ENCODE measurements at regions not wholly inside any gene's neighbourhood (a gene's known extent, or its start where the extent isn't known, plus 50 kb on each side); places are given as distances from the start of the nearest gene placed in this dataset.

DNA sequence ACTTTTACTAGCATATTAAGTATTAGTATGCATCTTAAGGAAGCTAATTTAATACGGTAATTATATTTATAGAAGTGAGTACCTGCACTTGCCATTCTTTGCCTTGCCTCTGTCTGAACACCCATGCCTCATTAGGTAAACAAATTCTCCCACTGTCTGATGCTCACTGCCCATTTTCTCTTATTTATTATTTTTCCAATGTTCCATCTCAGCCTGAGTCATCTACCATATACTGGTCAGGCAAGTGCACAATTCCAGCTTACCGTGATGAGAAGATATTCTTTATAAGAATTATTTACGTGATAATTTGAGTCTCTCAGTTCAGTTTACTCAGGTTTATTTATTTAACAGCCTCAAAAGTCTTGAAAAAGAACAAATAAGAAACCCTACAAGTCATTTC, 619.2 kb upstream of the EYS start:
- no peak overlapping the region for H3K27ac ChIP-seq (ENCODE audit: low read length)
- H3K36me3 ChIP-seq (ENCODE audit: insufficient read depth, low read length) = no peaks in the 10 kb centered on the region
- ATAC-seq (ENCODE audit: insufficient read depth, low read depth) (no peak), DNase-seq (no peak)
- no peaks in the 10 kb centered on the region for H3K9me3 ChIP-seq (ENCODE audit: insufficient read depth, low read length, severe bottlenecking)
- no peaks in the 10 kb centered on the region for H3K79me2 ChIP-seq (ENCODE audit: insufficient read depth, low read length)
- no peak overlapping the region for H3K4me3 ChIP-seq (ENCODE audit: low read depth in 1 of 2, low read length in 2 of 2)
- no peak overlapping the region for H2AFZ ChIP-seq (ENCODE audit: low read depth, low read length)
- no peaks in the 10 kb centered on the region for H4K20me1 ChIP-seq (ENCODE audit: insufficient read depth, low read length)
- no peak overlapping the region for H3K9ac ChIP-seq (ENCODE audit: low read depth, low read length)
- no peaks in the 10 kb centered on the region for H3K27me3 ChIP-seq (ENCODE audit: insufficient read depth, low read length, poor library complexity)
- no peaks in the 10 kb centered on the region for H3K4me1 ChIP-seq (ENCODE audit: insufficient read depth, low read length)
- H3K4me2 ChIP-seq (ENCODE audit: insufficient read depth, low read length) = no peak overlapping the region
- TF ChIP-seq, protein P1, sequence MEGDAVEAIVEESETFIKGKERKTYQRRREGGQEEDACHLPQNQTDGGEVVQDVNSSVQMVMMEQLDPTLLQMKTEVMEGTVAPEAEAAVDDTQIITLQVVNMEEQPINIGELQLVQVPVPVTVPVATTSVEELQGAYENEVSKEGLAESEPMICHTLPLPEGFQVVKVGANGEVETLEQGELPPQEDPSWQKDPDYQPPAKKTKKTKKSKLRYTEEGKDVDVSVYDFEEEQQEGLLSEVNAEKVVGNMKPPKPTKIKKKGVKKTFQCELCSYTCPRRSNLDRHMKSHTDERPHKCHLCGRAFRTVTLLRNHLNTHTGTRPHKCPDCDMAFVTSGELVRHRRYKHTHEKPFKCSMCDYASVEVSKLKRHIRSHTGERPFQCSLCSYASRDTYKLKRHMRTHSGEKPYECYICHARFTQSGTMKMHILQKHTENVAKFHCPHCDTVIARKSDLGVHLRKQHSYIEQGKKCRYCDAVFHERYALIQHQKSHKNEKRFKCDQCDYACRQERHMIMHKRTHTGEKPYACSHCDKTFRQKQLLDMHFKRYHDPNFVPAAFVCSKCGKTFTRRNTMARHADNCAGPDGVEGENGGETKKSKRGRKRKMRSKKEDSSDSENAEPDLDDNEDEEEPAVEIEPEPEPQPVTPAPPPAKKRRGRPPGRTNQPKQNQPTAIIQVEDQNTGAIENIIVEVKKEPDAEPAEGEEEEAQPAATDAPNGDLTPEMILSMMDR (IDR thresholded peaks at IDR 0.05; ENCODE audit: borderline replicate concordance, extremely low read depth, low read length, poor library complexity, severe bottlenecking) = no peak
- no peak for TF ChIP-seq EZH2 (IDR thresholded peaks at IDR 0.05; ENCODE audit: borderline replicate concordance, low read depth, low read length, severe bottlenecking)

DNA sequence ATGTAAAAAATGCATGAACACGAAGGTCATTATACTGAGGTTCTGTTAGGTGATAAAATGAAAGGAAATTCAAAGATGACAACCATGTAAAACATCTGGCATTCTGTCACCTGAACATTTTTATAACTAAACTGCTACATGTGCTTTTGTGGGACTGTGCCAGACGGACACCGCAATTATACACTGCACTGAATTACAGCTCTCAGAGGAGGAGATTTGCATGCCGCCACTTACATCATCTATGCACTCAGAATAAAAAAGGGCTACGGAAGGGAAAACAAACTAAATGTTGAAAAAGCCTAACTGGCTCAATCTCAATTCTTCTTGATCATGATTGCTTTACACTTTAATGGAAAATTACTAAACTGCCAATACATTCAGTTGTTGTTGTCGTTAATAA, 614.0 kb upstream of the EYS start:
- Histone ChIP-seq H3K79me2 (ENCODE audit: insufficient read depth, low read length) (no peaks in the 10 kb centered on the region), H3K4me2 (ENCODE audit: insufficient read depth, low read length) (no peak overlapping the region), H4K20me1 (ENCODE audit: insufficient read depth, low read length) (no peaks in the 10 kb centered on the region), H3K27me3 (ENCODE audit: insufficient read depth, low read length, poor library complexity) (no peaks in the 10 kb centered on the region), H3K4me1 (ENCODE audit: insufficient read depth, low read length) (no peaks in the 10 kb centered on the region), H3K27ac (ENCODE audit: low read length) (no peak overlapping the region), H2AFZ (ENCODE audit: low read depth, low read length) (no peak overlapping the region), H3K36me3 (ENCODE audit: insufficient read depth, low read length) (no peaks in the 10 kb centered on the region), H3K9me3 (ENCODE audit: insufficient read depth, low read length, severe bottlenecking) (no peaks in the 10 kb centered on the region), H3K4me3 (ENCODE audit: low read depth in 1 of 2, low read length in 2 of 2) (no peak overlapping the region), H3K9ac (ENCODE audit: low read depth, low read length) (no peak overlapping the region)
- DNase-seq (no peak), ATAC-seq (ENCODE audit: insufficient read depth, low read depth) (no peak)
- TF ChIP-seq EZH2 (IDR thresholded peaks at IDR 0.05; ENCODE audit: borderline replicate concordance, low read depth, low read length, severe bottlenecking) = no peak
- TF ChIP-seq, protein P1 (IDR thresholded peaks at IDR 0.05; ENCODE audit: borderline replicate concordance, extremely low read depth, low read length, poor library complexity, severe bottlenecking) = no peak

DNA sequence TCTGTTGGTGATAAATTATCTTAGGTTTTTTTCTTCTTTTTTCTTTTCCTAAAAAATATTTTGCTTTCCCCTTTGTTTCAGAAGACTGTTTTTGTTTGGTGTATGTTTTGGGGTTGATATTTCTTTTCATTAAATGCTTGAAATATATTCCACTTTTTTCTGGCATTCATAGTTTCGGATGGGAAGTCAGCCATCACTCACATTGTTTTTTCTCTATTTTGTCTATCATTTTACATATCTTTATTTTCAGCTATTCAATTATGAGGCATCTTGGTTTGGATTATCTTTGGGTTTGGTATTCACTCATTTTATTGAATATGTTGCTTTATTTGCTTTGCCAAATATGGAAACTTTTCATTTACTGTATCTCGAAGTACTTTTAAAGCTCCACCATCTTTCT, 600.5 kb upstream of the EYS start:
- no peak for DNase-seq
- H4K20me1 ChIP-seq (ENCODE audit: insufficient read depth, low read length) = no peaks in the 10 kb centered on the region
- TF ChIP-seq EZH2 (IDR thresholded peaks at IDR 0.05; ENCODE audit: borderline replicate concordance, low read depth, low read length, severe bottlenecking) = no peak
- TF ChIP-seq, protein P1 (IDR thresholded peaks at IDR 0.05; ENCODE audit: borderline replicate concordance, extremely low read depth, low read length, poor library complexity, severe bottlenecking) = no peak
- no peaks in the 10 kb centered on the region for H3K4me1 ChIP-seq (ENCODE audit: insufficient read depth, low read length)
- H3K27me3 ChIP-seq (ENCODE audit: insufficient read depth, low read length, poor library complexity) = no peaks in the 10 kb centered on the region
- ATAC-seq (ENCODE audit: insufficient read depth, low read depth) = no peak
- no peaks in the 10 kb centered on the region for H3K36me3 ChIP-seq (ENCODE audit: insufficient read depth, low read length)
- H3K9ac ChIP-seq (ENCODE audit: low read depth, low read length) = no peak overlapping the region
- H3K4me3 ChIP-seq (ENCODE audit: low read depth in 1 of 2, low read length in 2 of 2) = no peak overlapping the region
- no peak overlapping the region for H3K4me2 ChIP-seq (ENCODE audit: insufficient read depth, low read length)
- H3K27ac ChIP-seq (ENCODE audit: low read length) = no peak overlapping the region
- no peak overlapping the region for H2AFZ ChIP-seq (ENCODE audit: low read depth, low read length)
- peaks cover 4% of the 10 kb centered on the region for H3K9me3 ChIP-seq (ENCODE audit: insufficient read depth, low read length, severe bottlenecking)
- H3K79me2 ChIP-seq (ENCODE audit: insufficient read depth, low read length) = no peaks in the 10 kb centered on the region

DNA sequence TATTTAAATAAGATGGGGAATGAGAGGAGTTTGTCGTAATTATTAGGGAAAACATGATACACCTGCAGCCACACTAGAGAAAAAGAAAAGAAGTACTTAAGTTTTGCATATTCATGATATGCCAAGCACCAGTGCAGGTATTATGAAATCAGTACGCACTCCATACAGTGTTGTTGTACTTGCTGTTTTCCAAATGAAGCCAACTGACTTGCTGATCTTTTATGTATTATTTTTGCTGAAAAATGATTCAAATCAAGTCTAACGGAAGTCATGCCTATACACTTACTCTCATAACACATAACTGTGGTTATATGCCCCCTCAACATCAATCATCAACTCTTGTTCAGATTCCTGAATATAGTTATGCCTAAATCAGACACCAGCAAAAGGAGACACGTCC, 584.9 kb upstream of the EYS start:
- no peak for ATAC-seq (ENCODE audit: insufficient read depth, low read depth)
- H3K4me3 ChIP-seq (ENCODE audit: low read depth in 1 of 2, low read length in 2 of 2) = no peak overlapping the region

More for the DNA sequence above, 584.9 kb upstream of the EYS start:
- no peak for DNase-seq
- Histone ChIP-seq H3K9ac (ENCODE audit: low read depth, low read length) (no peak overlapping the region), H3K4me2 (ENCODE audit: insufficient read depth, low read length) (no peak overlapping the region), H2AFZ (ENCODE audit: low read depth, low read length) (no peak overlapping the region), H3K4me1 (ENCODE audit: insufficient read depth, low read length) (no peaks in the 10 kb centered on the region), H3K79me2 (ENCODE audit: insufficient read depth, low read length) (no peaks in the 10 kb centered on the region), H3K27ac (ENCODE audit: low read length) (no peak overlapping the region), H3K27me3 (ENCODE audit: insufficient read depth, low read length, poor library complexity) (no peaks in the 10 kb centered on the region), H4K20me1 (ENCODE audit: insufficient read depth, low read length) (no peaks in the 10 kb centered on the region), H3K36me3 (ENCODE audit: insufficient read depth, low read length) (no peaks in the 10 kb centered on the region), H3K9me3 (ENCODE audit: insufficient read depth, low read length, severe bottlenecking) (no peaks in the 10 kb centered on the region)
- TF ChIP-seq, protein P1 (IDR thresholded peaks at IDR 0.05; ENCODE audit: borderline replicate concordance, extremely low read depth, low read length, poor library complexity, severe bottlenecking) = no peak
- TF ChIP-seq EZH2 (IDR thresholded peaks at IDR 0.05; ENCODE audit: borderline replicate concordance, low read depth, low read length, severe bottlenecking) = no peak
